ENCODE measurements at regions not wholly inside any gene's neighbourhood (a gene's known extent, or its start where the extent isn't known, plus 50 kb on each side); places are given as distances from the start of the nearest gene placed in this dataset.
"Not testable (repeated sequence)": the region's sequence is repeated elsewhere in the genome, so short reads cannot be mapped to it uniquely, and the experiment has no call there.

GRCh38 chr6:4262526-4262925 lies 127.2 kb upstream of the ECI2 start:
- no peak for DNase-seq (ENCODE audit: low read depth)

- DNase-seq (ENCODE audit: low read depth), result no peak
Observed at GRCh38 chr6:4259391-4259790, 124.0 kb upstream of the ECI2 start.

- no peak for DNase-seq (ENCODE audit: low read depth)
Observed at GRCh38 chr6:4258733-4259132, 123.4 kb upstream of the ECI2 start.

GRCh38 chr6:4256969-4257368 lies 121.6 kb upstream of the ECI2 start:
- DNase-seq (ENCODE audit: low read depth), result no peak

- DNase-seq (ENCODE audit: low read depth), result no peak
Observed at GRCh38 chr6:4253604-4254231, 118.3 kb upstream of the ECI2 start.

GRCh38 chr6:4252445-4252844 lies 117.1 kb upstream of the ECI2 start:
- DNase-seq (ENCODE audit: low read depth), result not testable (repeated sequence)

GRCh38 chr6:4250645-4251044 lies 115.3 kb upstream of the ECI2 start:
- DNase-seq (ENCODE audit: low read depth), result no peak

GRCh38 chr6:4243832-4244231 lies 108.5 kb upstream of the ECI2 start:
- DNase-seq (ENCODE audit: low read depth), result not testable (repeated sequence)

- DNase-seq (ENCODE audit: low read depth), result no peak
Observed at GRCh38 chr6:4243237-4243636, 107.9 kb upstream of the ECI2 start.

- no peak for DNase-seq (ENCODE audit: low read depth)
Observed at GRCh38 chr6:4242601-4243000, 107.2 kb upstream of the ECI2 start.

- no peak for DNase-seq (ENCODE audit: low read depth)
Observed at GRCh38 chr6:4240148-4240547, 104.8 kb upstream of the ECI2 start.

GRCh38 chr6:4225161-4225872 lies 89.9 kb upstream of the ECI2 start:
- DNase-seq (ENCODE audit: low read depth), result no peak

- DNase-seq (ENCODE audit: low read depth), result no peak
Observed at GRCh38 chr6:4224067-4224978, 88.9 kb upstream of the ECI2 start.

GRCh38 chr6:4220558-4220957 lies 85.2 kb upstream of the ECI2 start:
- no peak for DNase-seq (ENCODE audit: low read depth)

GRCh38 chr6:4218619-4219317 lies 83.4 kb upstream of the ECI2 start:
- not testable (repeated sequence) for DNase-seq (ENCODE audit: low read depth)

- no peak for DNase-seq (ENCODE audit: low read depth)
Observed at GRCh38 chr6:4212588-4212987, 77.2 kb upstream of the ECI2 start.

- no peak for DNase-seq (ENCODE audit: low read depth)
Observed at GRCh38 chr6:4210629-4211419, 75.4 kb upstream of the ECI2 start.

GRCh38 chr6:4209196-4209595 lies 73.8 kb upstream of the ECI2 start:
- no peak for DNase-seq (ENCODE audit: low read depth)

GRCh38 chr6:4208158-4208557 lies 72.8 kb upstream of the ECI2 start:
- DNase-seq (ENCODE audit: low read depth), result no peak

- not testable (repeated sequence) for DNase-seq (ENCODE audit: low read depth)
Observed at GRCh38 chr6:4203642-4204417, 68.5 kb upstream of the ECI2 start.

All from forelimb muscle (tissue), 1 donor.